A549 (cell line): ENCODE measurements at regions not wholly inside any gene's neighbourhood (a gene's known extent, or its start where the extent isn't known, plus 50 kb on each side); places are given as distances from the start of the nearest gene placed in this dataset.

Source experiments
- CTCF ChIP-seq: fragments of >200 bp; sonication (Bioruptor Twin); formaldehyde crosslinking; IDR thresholded peaks from 3 replicates; pipeline ENCODE4 v1.5.1; 2016
- EP300 ChIP-seq, 2 experiments: fragments of >200 bp; sonication (Bioruptor Twin); formaldehyde crosslinking; IDR thresholded peaks; 2 replicates in 1 of 2; 3 replicates in 1 of 2; pipeline ENCODE4 v1.6.1; 2016 to 2017
- HDAC2 ChIP-seq: fragments of 200-600 bp; sonication (generic); IDR thresholded peaks from 2 replicates; pipeline ENCODE4 v1.6.1; 2016
- HMGXB4 ChIP-seq: fragments of 250-450 bp; sonication (Bioruptor Pico); IDR thresholded peaks from 2 replicates; pipeline ENCODE4 v1.5.0; 2021; ENCODE audit warnings: mild to moderate bottlenecking, moderate library complexity, borderline replicate concordance
- JUN ChIP-seq, 2 experiments: fragments of >200 bp; sonication (Bioruptor Twin); formaldehyde crosslinking; IDR thresholded peaks; 2 replicates in 1 of 2; 3 replicates in 1 of 2; pipeline ENCODE4 v1.6.1; 2016 to 2017
- MAFK ChIP-seq: fragments of 450-650 bp; IDR thresholded peaks from 2 replicates; pipeline ENCODE4 v1.6.1; 2014; ENCODE audit not compliant: partially characterized antibody
- MAX ChIP-seq: IDR thresholded peaks from 2 replicates; pipeline ENCODE4 v1.6.1; 2012
- MYC ChIP-seq: IDR thresholded peaks from 2 replicates; pipeline ENCODE4 v1.6.1; 2012; ENCODE audit warnings: mild to moderate bottlenecking, inconsistent platforms, low read length, improper control_type of control experiment, borderline replicate concordance
- POLR2A ChIP-seq: IDR thresholded peaks from 2 replicates; pipeline ENCODE4 v1.6.1; 2012; ENCODE audit warnings: mild to moderate bottlenecking, low read length
- POLR2AphosphoS2 ChIP-seq: conservative IDR thresholded peaks from 2 replicates; pipeline ENCODE4 v1.6.1; 2012; ENCODE audit warnings: low read length, improper control_type of control experiment, inconsistent platforms
- RFX5 ChIP-seq: fragments of 450-650 bp; IDR thresholded peaks from 2 replicates; pipeline ENCODE4 v1.7.1; 2014; ENCODE audit warnings: antibody characterized with exemption, mild to moderate bottlenecking, moderate library complexity
- USF2 ChIP-seq: fragments of 450-650 bp; IDR thresholded peaks from 2 replicates; pipeline ENCODE4 v1.6.1; 2014; ENCODE audit warnings: antibody characterized with exemption

- no peak for TF ChIP-seq CTCF
- no peak for TF ChIP-seq EP300 (IDR thresholded peaks at IDR 0.05)
- no peak for TF ChIP-seq POLR2AphosphoS2
- no peak for TF ChIP-seq HMGXB4 (CRISPR knock-in tag)
- TF ChIP-seq HDAC2, result no peak
- TF ChIP-seq MYC, result no peak
- TF ChIP-seq MAFK, result no peak
- no peak for TF ChIP-seq MAX
- no peak for TF ChIP-seq USF2
- TF ChIP-seq POLR2A, result no peak
- no peak for TF ChIP-seq JUN (IDR thresholded peaks at IDR 0.05)
- no peak for TF ChIP-seq RFX5
These were observed 594.9 kb downstream of the TECRL start for GRCh38 chr4:63814171-63814964.
